ENCODE measurements at regions not wholly inside any gene's neighbourhood (a gene's known extent, or its start where the extent isn't known, plus 50 kb on each side); places are given as distances from the start of the nearest gene placed in this dataset.

DNA sequence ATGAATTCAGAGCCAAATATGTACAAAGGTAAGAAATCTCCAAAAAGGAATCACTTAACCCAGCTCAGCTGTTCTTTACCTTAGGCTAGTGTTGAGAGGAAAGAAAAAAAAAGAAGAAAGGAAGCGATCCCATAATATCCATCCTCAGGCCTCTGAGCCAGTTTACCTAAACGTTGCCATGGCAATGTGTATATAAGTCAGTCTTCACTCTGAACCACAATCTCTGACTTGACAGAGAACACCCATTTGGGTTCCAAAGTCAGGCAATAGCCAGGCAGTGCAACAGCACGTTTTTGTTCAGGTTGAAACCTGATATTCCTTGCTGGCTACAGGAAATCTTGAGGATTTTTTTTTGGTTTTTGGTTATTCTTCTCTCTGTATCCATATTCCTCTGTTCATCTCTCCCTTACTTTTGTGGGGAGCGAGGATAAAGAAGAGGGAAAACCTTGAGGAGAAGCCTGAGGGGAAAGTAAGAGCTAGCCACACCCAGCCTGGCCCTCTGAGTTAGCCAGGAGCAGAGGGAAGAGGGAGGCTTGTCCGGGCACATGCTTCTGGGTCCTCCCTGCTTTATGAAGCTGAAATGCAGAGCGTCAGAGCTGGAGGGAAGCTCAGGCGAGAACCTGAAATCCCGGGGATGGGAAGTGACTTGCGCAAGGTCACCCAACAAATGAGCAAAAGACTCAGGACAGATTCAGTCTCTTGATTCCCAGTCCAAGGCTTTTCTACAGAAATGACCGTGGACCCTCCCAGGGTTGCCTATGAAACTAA lies 152.7 kb downstream of the SOX9 start:
- Histone ChIP-seq H3K36me3 (replicated peaks in 1 of 2) (no peaks in the 10 kb centered on the region), H3K4me3 (no peak overlapping the region), H3K9me3 (replicated peaks in 1 of 3) (no peaks in the 10 kb centered on the region), H3K4me1 (replicated peaks in 1 of 2) (no peaks in the 10 kb centered on the region), H3K27me3 (no peaks in the 10 kb centered on the region), H3K27ac (no peak overlapping the region)
- TF ChIP-seq CTCF (IDR thresholded peaks at IDR 0.05), result no peak
- intact Hi-C loops (cut with DNase I), result no loop called here
- 65 to 73% (median 67%) methylated on average over 10 of the region's 10 CpGs for WGBS, 4 donors
- DNase-seq, result no peak

- TF ChIP-seq CTCF (IDR thresholded peaks at IDR 0.05) (no peak), POLR2A (IDR thresholded peaks at IDR 0.05) (no peak)
- H3K4me1 ChIP-seq (replicated peaks in 1 of 2), result no peaks in the 10 kb centered on the region
- intact Hi-C loops (cut with DNase I), result no loop called here
- no peak overlapping the region for H3K27ac ChIP-seq
- no peaks in the 10 kb centered on the region for H3K27me3 ChIP-seq
- H3K9me3 ChIP-seq (replicated peaks in 1 of 3), result no peaks in the 10 kb centered on the region
- H3K36me3 ChIP-seq (replicated peaks in 1 of 2), result no peaks in the 10 kb centered on the region
- no peak overlapping the region for H3K4me3 ChIP-seq
- no peak for DNase-seq
- 82 to 97% (median 91%) methylated on average over 2 of the region's 2 CpGs for WGBS, 4 donors
Measured at GRCh38 chr17:72274614-72275013, 153.8 kb downstream of the SOX9 start.

GRCh38 chr17:72280881-72281280 lies 160.1 kb downstream of the SOX9 start:
- Histone ChIP-seq H3K9me3 (replicated peaks in 1 of 3) (no peaks in the 10 kb centered on the region), H3K27ac (no peak overlapping the region), H3K36me3 (replicated peaks in 1 of 2) (no peaks in the 10 kb centered on the region), H3K4me1 (replicated peaks in 1 of 2) (no peaks in the 10 kb centered on the region), H3K27me3 (no peaks in the 10 kb centered on the region), H3K4me3 (no peak overlapping the region)
- 91 to 97% (median 94%) methylated on average over 3 of the region's 3 CpGs for WGBS, 4 donors
- no peak for DNase-seq
- intact Hi-C loops (cut with DNase I), result no loop called here
- TF ChIP-seq CTCF (IDR thresholded peaks at IDR 0.05) (no peak), POLR2A (IDR thresholded peaks at IDR 0.05) (no peak)

DNA sequence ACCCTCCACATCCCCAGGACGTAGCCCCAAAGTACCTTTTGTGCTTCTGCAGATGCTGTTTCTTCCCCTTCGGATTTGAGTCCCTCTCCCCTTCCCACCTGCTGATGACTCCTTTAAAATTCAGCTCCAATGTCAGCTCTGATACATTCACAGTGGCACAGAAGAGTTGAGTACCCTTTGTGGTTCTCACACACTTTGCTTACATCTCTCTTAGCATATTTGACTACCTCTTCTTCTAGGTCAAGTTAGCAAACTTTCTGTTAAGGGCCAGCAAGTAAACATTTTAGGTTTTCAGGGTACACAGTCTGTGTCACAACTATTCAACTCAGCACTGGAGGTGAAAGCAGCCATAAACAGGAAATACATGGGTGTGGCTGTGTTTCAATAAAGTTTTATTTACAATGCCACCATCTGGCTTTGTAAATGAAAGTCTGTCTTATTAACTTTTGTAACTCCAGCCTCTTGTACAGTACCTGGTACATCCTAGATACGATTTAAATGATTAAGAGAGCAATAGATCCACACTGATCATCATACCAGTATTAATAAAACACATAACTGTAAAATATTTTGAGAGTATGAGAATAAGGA lies 161.7 kb downstream of the SOX9 start:
- WGBS, 4 donors, result 65 to 77% (median 67%) methylated on average over 3 of the region's 3 CpGs
- H3K27ac ChIP-seq, result no peak overlapping the region
- no peaks in the 10 kb centered on the region for H3K9me3 ChIP-seq (replicated peaks in 1 of 3)
- H3K4me3 ChIP-seq, result no peak overlapping the region
- DNase-seq, result no peak
- H3K4me1 ChIP-seq (replicated peaks in 1 of 2), result no peaks in the 10 kb centered on the region
- intact Hi-C loops (cut with DNase I), result no loop called here
- H3K27me3 ChIP-seq, result no peaks in the 10 kb centered on the region
- TF ChIP-seq CTCF (IDR thresholded peaks at IDR 0.05) (no peak), POLR2A (IDR thresholded peaks at IDR 0.05) (no peak)
- H3K36me3 ChIP-seq (replicated peaks in 1 of 2), result no peaks in the 10 kb centered on the region
